Neuronal stem cell (in vitro differentiated cells): ENCODE measurements at regions not wholly inside any gene's neighbourhood (a gene's known extent, or its start where the extent isn't known, plus 50 kb on each side); places are given as distances from the start of the nearest gene placed in this dataset.

Experiments used
- DNase-seq: peaks from one replicate; pipeline ENCODE4 v3.0.0-alpha.2; 2013; ENCODE audit warnings: low spot score
- H2AFZ ChIP-seq: one replicate; pipeline ENCODE4 v1.6.1; 2013; ENCODE audit warnings: mild to moderate bottlenecking, low read length, inconsistent platforms
- H2AK5ac ChIP-seq: 2 replicates; pipeline ENCODE4 v1.6.1; 2013; ENCODE audit warnings: low read depth, mild to moderate bottlenecking, inconsistent platforms, low read length, moderate library complexity, mixed read lengths
- H2BK120ac ChIP-seq: 2 replicates; pipeline ENCODE4 v1.6.1; 2013; ENCODE audit warnings: low read depth, mild to moderate bottlenecking, inconsistent platforms, low read length, moderate library complexity, mixed read lengths
- H2BK12ac ChIP-seq: one replicate; pipeline ENCODE4 v1.6.1; 2013; ENCODE audit warnings: low read length, inconsistent platforms
- H2BK15ac ChIP-seq: 2 replicates; pipeline ENCODE4 v1.6.1; 2013; ENCODE audit warnings: mild to moderate bottlenecking, low read length, inconsistent platforms, mixed read lengths
- H2BK5ac ChIP-seq: one replicate; pipeline ENCODE4 v1.6.1; 2013; ENCODE audit warnings: inconsistent platforms, mild to moderate bottlenecking, low read length, moderate library complexity
- H3K14ac ChIP-seq: one replicate; pipeline ENCODE4 v1.6.1; 2013; ENCODE audit warnings: low read length, inconsistent platforms
- H3K18ac ChIP-seq: 2 replicates; pipeline ENCODE4 v1.6.1; 2013; ENCODE audit warnings: low read length, inconsistent platforms
- H3K23ac ChIP-seq: 2 replicates; pipeline ENCODE4 v1.6.1; 2013; ENCODE audit warnings: low read depth, mild to moderate bottlenecking, mixed read lengths, low read length, inconsistent platforms; ENCODE audit not compliant: poor library complexity
- H3K27ac ChIP-seq: replicated peaks from 3 replicates; pipeline ENCODE4 v1.5.1; 2013; ENCODE audit warnings: low read length, inconsistent platforms
- H3K27me3 ChIP-seq, 3 experiments: 2 replicates each; pipeline ENCODE4 v1.6.1; 2013; ENCODE audit warnings: low read length in 3 of 3, mild to moderate bottlenecking in 2 of 3, inconsistent platforms in 1 of 3, low read depth in 1 of 3, mixed read lengths in 1 of 3, moderate library complexity in 1 of 3; ENCODE audit not compliant: control insufficient read depth in 3 of 3, insufficient read depth in 3 of 3
- H3K36me3 ChIP-seq, 2 donors: replicated peaks in 1 of 2; 2 replicates each; pipeline ENCODE4 v1.6.1; 2013; ENCODE audit warnings: low read length in 2 of 2; ENCODE audit not compliant: control insufficient read depth in 2 of 2, insufficient read depth in 2 of 2
- H3K4ac ChIP-seq: 2 replicates; pipeline ENCODE4 v1.6.1; 2013; ENCODE audit warnings: inconsistent platforms, mild to moderate bottlenecking, low read length, moderate library complexity
- H3K4me1 ChIP-seq, 2 donors: 1 replicate in 1 of 2; 2 replicates in 1 of 2; pipeline ENCODE4 v1.6.1; 2013; ENCODE audit warnings: low read length in 2 of 2, low read depth in 1 of 2; ENCODE audit not compliant: control insufficient read depth in 2 of 2, insufficient read depth in 1 of 2
- H3K4me2 ChIP-seq: one replicate; pipeline ENCODE4 v1.6.1; 2013; ENCODE audit warnings: mild to moderate bottlenecking, low read length, inconsistent platforms; ENCODE audit not compliant: insufficient read depth, poor library complexity, severe bottlenecking
- H3K4me3 ChIP-seq, 2 donors: 2 replicates each; pipeline ENCODE4 v1.5.1; 2013; ENCODE audit warnings: low read length in 2 of 2, mild to moderate bottlenecking in 2 of 2, inconsistent platforms in 1 of 2, moderate library complexity in 1 of 2
- H3K79me1 ChIP-seq: one replicate; pipeline ENCODE4 v1.6.1; 2013; ENCODE audit warnings: low read depth, mild to moderate bottlenecking, inconsistent platforms, low read length, moderate library complexity
- H3K9ac ChIP-seq: one replicate; pipeline ENCODE4 v1.6.1; 2013; ENCODE audit warnings: mild to moderate bottlenecking, low read depth, low read length, inconsistent platforms; ENCODE audit not compliant: poor library complexity
- H3K9me3 ChIP-seq, 2 donors: replicated peaks in 1 of 2; 2 replicates each; pipeline versions ENCODE3 to v1.6.1; 2013; ENCODE audit warnings: low read length in 2 of 2, mild to moderate bottlenecking in 2 of 2, inconsistent platforms in 1 of 2, low read depth in 1 of 2, mixed read lengths in 1 of 2, moderate library complexity in 1 of 2; ENCODE audit not compliant: control insufficient read depth in 2 of 2, insufficient read depth in 1 of 2
- H4K8ac ChIP-seq: one replicate; pipeline ENCODE4 v1.6.1; 2013; ENCODE audit warnings: low read depth, mild to moderate bottlenecking, inconsistent platforms, low read length, moderate library complexity
- H4K91ac ChIP-seq: one replicate; pipeline ENCODE4 v1.6.1; 2013; ENCODE audit warnings: low read length, low read depth, mild to moderate bottlenecking, inconsistent platforms; ENCODE audit not compliant: poor library complexity
- WGBS, 2 donors: extraction: QIAGEN DNeasy Blood & Tissue Kit; methylation state at CpG; one replicate each; pipeline ENCODE4 v1.1.7; 2013; ENCODE audit warnings: missing lambda C conversion rate in 2 of 2, mixed read lengths in 1 of 2; ENCODE audit not compliant: insufficient read length in 2 of 2, insufficient replicate concordance in 1 of 2; ENCODE audit errors: extremely low coverage in 2 of 2; 5-methylcytosine and 5-hydroxymethylcytosine counted together

GRCh38 chr4:152159773-152160172 lies 376.1 kb downstream of the FBXW7 start:
- H4K91ac ChIP-seq: no peak overlapping the region

GRCh38 chr4:152158225-152158624 lies 377.7 kb downstream of the FBXW7 start:
- Histone ChIP-seq H3K14ac (no peak overlapping the region), H3K9ac (no peak overlapping the region), H3K18ac (no peak overlapping the region), H4K8ac (no peak overlapping the region), H3K27me3 (peaks cover 0 to 2% (median 0%) of the 10 kb centered on the region in 3 experiments), H2BK5ac (no peak overlapping the region), H3K27ac (no peak overlapping the region), H2BK120ac (no peak overlapping the region), H4K91ac (no peak overlapping the region), H3K4me1 (peaks cover 0 to 1% of the 10 kb centered on the region in 2 donors), H2BK12ac (no peak overlapping the region), H3K79me1 (no peaks in the 10 kb centered on the region), H3K36me3 (no peaks in the 10 kb centered on the region), H2AK5ac (no peak overlapping the region), H2AFZ (no peak overlapping the region), H3K9me3 (no peaks in the 10 kb centered on the region), H3K4ac (no peak overlapping the region), H3K4me3 (no peak overlapping the region), H3K4me2 (no peak overlapping the region), H3K23ac (no peak overlapping the region), H2BK15ac (no peak overlapping the region)
- WGBS, 2 donors: no CpG with 5 or more reads among the region's 2 CpGs
- no peak for DNase-seq

More at GRCh38 chr4:152159773-152160172, 376.1 kb downstream of the FBXW7 start:
- no peaks in the 10 kb centered on the region for H3K79me1 ChIP-seq
- H3K4me3 ChIP-seq: no peak overlapping the region
- WGBS, 2 donors: no CpG with 5 or more reads among the region's 2 CpGs
- H3K9ac ChIP-seq: no peak overlapping the region
- DNase-seq: no peak
- H3K4me1 ChIP-seq: peaks cover 0 to 1% of the 10 kb centered on the region in 2 donors
- H3K27me3 ChIP-seq: peaks cover 0 to 2% (median 0%) of the 10 kb centered on the region in 3 experiments
- no peaks in the 10 kb centered on the region for H3K9me3 ChIP-seq
- no peak overlapping the region for H3K23ac ChIP-seq
- H3K18ac ChIP-seq: no peak overlapping the region
- H3K4me2 ChIP-seq: no peak overlapping the region
- H2BK15ac ChIP-seq: no peak overlapping the region
- no peak overlapping the region for H2BK12ac ChIP-seq
- no peak overlapping the region for H3K4ac ChIP-seq
- no peak overlapping the region for H2BK5ac ChIP-seq
- H3K14ac ChIP-seq: no peak overlapping the region
- no peak overlapping the region for H4K8ac ChIP-seq
- H3K27ac ChIP-seq: no peak overlapping the region
- H3K36me3 ChIP-seq: no peaks in the 10 kb centered on the region
- no peak overlapping the region for H2AK5ac ChIP-seq
- no peak overlapping the region for H2BK120ac ChIP-seq
- no peak overlapping the region for H2AFZ ChIP-seq

- Histone ChIP-seq H3K4me3 (no peak overlapping the region), H3K27ac (no peak overlapping the region), H3K23ac (no peak overlapping the region), H3K79me1 (no peaks in the 10 kb centered on the region), H2AK5ac (no peak overlapping the region), H2BK12ac (no peak overlapping the region), H4K8ac (no peak overlapping the region), H3K4me1 (peaks cover 0 to 1% of the 10 kb centered on the region in 2 donors), H3K14ac (no peak overlapping the region), H3K18ac (no peak overlapping the region), H2BK5ac (no peak overlapping the region), H2AFZ (no peak overlapping the region), H2BK120ac (no peak overlapping the region), H2BK15ac (no peak overlapping the region), H3K9ac (no peak overlapping the region), H3K27me3 (peaks cover 0 to 2% (median 0%) of the 10 kb centered on the region in 3 experiments), H3K36me3 (no peaks in the 10 kb centered on the region), H3K4ac (no peak overlapping the region), H4K91ac (no peak overlapping the region), H3K4me2 (no peak overlapping the region), H3K9me3 (no peaks in the 10 kb centered on the region)
- no CpG with 5 or more reads among the region's 5 CpGs for WGBS, 2 donors
- no peak for DNase-seq
These were observed 378.3 kb downstream of the FBXW7 start for GRCh38 chr4:152157629-152158028.

GRCh38 chr4:152156442-152156841 lies 379.4 kb downstream of the FBXW7 start:
- DNase-seq: no peak

More at GRCh38 chr4:152156442-152156841, 379.4 kb downstream of the FBXW7 start:
- no peaks in the 10 kb centered on the region for H3K9me3 ChIP-seq
- no peak overlapping the region for H2BK15ac ChIP-seq
- H3K23ac ChIP-seq: no peak overlapping the region
- WGBS, 2 donors: no CpG with 5 or more reads among the region's 6 CpGs
- H3K36me3 ChIP-seq: no peaks in the 10 kb centered on the region
- H4K8ac ChIP-seq: no peak overlapping the region
- no peak overlapping the region for H3K14ac ChIP-seq
- peak overlapping the region; percentile 10 for H2BK5ac ChIP-seq
- no peak overlapping the region for H4K91ac ChIP-seq
- H3K9ac ChIP-seq: no peak overlapping the region
- no peak overlapping the region for H2BK120ac ChIP-seq
- peaks cover 0 to 2% (median 0%) of the 10 kb centered on the region in 3 experiments for H3K27me3 ChIP-seq
- no peak overlapping the region for H2AFZ ChIP-seq
- no peaks in the 10 kb centered on the region for H3K79me1 ChIP-seq
- no peak overlapping the region for H2AK5ac ChIP-seq
- H3K18ac ChIP-seq: no peak overlapping the region
- no peak overlapping the region for H3K4me2 ChIP-seq
- peaks cover 0 to 1% of the 10 kb centered on the region in 2 donors for H3K4me1 ChIP-seq
- H2BK12ac ChIP-seq: no peak overlapping the region
- H3K4ac ChIP-seq: no peak overlapping the region
- H3K27ac ChIP-seq: no peak overlapping the region
- H3K4me3 ChIP-seq: no peak overlapping the region
